ENCODE measurements at regions not wholly inside any gene's neighbourhood (a gene's known extent, or its start where the extent isn't known, plus 50 kb on each side); places are given as distances from the start of the nearest gene placed in this dataset.

DNA sequence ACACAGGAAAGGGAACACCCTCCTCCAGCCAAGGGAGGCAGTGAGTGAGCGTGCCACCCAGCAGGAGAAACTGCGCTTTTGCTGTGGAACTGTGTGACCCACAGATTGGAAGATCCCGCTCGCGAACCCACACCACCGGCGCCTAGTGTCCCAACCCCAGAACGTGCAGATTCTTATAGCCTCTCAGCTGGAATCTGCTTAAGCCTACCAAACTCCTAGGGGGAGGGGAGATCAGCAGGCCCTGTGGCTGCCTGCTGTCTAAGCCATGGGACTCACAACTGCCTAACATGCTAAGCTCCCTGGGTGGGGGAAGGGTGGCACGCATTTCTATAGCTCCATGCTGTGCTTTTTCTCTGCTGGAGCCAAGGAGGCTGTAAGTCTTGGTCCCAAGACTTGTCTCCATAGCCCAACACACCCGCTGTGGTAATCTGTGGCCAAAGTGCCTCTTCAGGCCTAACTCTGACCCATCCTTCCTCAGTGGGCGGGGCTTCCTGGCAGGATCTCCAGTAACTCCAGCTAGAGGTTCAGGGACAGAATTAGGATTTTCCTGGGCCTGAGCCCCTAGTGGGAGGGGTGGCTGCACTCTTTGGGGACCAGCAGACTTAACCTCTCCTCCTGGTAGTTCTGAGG, 485.0 kb downstream of the TAF11L14 start:
- DNase-seq, result no peak

DNA sequence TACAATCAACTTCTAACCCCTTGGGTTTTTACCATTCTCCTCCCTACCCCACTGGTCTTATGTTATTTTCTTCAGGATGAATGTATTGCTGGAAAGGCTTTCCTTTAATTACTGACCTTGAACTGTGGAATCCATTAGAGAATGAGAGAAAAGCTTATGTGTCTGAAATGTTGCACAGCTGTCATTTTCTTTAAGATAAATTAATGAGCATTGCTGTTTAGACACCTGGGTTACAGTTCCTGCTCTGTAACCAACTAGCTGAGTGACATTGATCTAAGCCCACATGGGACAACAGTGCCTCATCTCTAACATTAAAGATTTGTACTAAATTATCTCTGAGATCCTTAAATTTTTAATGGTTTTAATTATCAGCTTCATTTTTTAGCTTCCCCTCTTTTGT, 507.0 kb downstream of the TAF11L14 start:
- DNase-seq, result no peak

DNA sequence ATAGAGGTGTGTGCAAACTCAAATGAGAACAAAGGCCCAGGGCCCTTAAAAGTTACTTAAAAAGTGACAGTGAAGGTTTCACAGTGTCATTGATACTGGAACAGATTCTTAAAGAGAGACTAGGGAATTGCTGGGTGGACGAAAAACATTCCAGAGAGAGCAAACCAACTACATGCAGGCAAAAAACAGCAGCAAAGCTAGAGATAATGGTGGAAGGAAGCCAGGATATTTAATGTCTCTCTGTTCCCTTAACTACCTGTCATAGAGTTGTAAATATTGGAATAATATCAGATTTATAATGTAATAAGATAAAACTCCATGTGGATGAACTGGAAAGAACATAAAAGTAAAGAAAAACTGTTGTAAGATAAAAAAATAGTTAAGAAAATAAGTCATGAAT, 508.6 kb downstream of the TAF11L14 start:
- DNase-seq, result no peak

DNA sequence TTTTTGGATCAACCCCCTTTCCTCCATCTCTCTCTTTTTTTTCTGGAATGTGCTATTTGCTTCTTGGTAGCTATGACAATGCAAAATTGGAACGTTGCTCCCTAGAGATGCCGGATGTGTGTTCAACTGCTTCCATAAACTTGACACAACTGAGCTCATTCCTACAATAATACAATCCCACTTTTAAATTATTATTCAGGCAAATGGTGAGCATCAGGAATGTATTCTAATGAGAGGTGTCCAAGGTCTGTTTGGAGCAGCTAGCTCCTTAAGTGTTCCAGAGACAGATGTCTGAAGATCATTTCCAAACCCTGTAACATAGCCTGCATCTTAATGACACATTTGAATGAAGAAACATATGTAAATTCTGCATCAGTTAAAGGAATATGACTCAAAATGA, 518.4 kb downstream of the TAF11L14 start:
- DNase-seq, result no peak

DNA sequence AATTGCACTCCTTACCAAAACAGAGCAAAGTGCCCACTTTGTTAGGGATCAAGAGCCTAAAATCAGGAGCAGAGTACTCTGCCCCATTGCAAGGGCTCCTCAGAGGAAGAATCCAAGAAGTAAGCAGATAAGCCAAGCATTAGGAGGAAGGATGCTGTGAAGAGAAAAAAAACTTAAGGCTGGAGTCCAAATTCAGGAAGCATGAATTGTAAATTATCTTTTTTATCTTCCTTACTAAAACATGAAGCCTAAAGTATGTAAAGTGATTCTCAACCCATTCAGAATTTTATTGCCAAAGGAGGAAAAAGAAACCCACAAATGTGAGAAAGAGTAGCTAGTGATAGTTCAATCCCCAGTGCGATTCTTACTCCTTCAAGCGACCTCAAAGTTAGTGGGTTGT, 523.9 kb downstream of the TAF11L14 start:
- no peak for DNase-seq

DNA sequence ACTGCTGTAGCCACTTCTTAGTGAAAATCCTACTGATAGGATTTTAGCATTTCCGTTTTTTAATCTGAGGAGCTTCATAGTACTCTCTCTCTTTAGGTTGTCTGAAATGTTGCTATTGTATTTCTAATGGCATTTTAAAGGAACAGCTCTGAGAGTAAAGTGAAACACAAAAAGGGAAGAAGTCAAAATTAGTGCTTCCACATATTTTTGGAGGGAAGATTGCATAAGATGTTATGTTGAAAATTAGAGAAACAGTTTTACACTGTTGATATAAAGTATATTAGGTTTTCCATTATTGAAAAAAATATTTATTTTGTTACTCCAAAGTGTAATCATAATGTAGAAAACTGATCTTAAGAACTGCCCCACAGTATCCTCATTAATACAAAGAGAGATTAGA, 525.1 kb downstream of the TAF11L14 start:
- DNase-seq, result no peak

DNA sequence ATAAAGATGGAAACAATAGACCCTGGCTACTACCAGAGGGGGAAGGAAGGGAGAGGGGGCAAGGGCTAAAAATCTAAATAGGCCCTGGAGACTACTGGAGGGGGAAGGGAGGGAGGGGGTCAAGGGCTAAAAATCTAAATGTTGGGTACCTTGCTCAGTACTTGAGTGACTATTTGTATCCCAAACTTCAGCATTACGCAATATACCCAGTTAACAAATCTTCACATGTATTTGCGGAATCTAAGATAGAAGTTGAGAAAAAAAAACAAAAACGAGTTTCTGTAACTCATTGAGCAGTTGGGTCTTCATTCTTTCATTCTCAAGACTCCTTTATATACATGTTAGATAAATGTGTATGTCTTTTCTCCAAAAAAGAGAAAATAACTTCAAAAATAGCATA, 537.4 kb downstream of the TAF11L14 start:
- no peak for DNase-seq

DNA sequence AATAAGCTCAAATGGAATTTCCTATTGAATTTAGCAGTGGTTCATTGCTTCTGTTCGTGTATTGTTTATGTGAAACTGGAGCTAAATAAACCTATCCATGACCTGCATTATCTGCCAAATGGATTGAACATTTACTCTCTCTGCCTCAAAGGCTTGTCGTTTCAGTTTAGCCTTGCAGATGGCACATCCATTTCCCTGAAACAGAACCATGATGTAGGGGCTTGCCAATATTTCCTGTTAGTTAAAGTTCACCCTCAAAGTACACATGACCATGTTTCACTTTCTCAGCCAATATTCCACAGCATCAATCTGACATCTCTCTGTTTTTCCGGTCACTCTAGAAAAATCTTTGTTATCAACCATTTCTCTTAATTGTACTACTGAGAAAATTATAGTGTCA, 545.3 kb downstream of the TAF11L14 start:
- no peak for DNase-seq

DNA sequence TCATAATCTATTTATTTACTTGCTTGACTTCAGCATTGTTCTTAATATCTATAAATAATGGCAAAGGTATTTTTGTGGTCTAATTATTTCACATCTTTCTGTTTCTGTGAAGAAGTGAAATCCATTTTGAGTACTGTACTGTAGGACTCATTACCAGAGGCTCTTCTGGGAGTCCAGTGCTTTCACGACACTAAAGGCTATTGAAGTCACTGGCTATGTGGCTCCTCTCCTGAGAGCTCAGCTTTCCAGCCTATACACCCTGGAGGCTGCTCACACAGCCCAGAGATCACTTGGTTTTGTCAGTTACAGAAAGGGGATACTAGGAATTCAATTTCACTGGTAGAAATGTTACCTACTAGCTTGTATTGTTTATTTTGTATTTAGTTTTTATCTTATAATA, 547.3 kb downstream of the TAF11L14 start:
- DNase-seq, result no peak

DNA sequence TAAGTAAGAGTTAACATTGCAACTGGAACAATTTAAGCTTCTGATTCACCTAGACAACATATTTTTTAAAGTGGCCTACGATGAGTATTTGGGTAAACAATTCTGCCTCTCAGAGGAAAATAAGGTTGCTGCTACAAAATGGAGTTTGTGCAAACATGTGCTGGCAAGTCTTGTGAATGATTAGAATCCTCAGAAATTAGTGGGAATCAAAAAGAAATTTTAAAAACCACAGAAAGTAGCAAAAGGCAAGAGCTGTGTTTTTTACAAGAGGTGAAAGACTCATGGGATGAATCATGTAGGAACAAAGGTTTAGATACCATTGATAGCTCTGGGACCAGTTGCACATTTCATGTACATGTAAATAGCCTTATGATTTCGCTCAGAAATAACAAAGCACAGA, 561.6 kb downstream of the TAF11L14 start:
- no peak for DNase-seq

DNA sequence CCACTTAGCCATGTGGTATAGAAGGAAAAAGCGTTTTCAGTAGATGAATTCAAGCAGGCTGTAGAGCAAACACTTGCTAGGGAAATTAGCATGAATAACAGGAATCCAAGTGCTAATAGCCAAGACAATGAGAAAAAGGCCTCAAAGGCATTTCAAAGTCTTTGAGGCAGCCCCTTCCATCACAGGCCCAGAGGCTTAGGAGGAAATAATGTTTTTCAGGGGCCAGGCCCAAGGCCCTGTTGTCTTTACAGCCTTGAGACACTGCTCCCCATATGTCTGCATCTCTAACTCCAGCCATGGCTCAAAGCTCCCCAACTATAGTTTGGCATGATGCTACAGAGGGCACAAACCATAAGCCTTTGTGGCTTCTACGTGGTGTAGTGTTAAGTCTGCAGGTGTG, 563.5 kb downstream of the TAF11L14 start:
- DNase-seq, result no peak

DNA sequence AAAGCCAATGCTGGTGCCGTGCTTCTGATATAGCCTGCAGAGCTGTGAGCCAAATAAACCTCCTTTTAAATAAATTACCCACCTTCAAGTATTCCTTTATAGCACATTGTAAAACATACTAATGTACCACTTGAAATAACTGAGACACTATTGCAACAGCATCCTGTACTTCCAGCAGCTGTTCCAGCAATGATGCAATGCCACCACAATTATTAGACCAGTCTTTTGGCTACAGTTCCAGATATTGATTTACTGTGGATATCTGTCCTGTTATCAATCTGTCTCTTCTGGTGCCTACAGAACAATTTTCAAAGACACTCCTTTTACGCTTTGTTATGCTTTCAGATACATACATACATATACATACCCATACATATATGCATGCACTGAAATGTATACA, 567.9 kb downstream of the TAF11L14 start:
- no peak for DNase-seq

DNA sequence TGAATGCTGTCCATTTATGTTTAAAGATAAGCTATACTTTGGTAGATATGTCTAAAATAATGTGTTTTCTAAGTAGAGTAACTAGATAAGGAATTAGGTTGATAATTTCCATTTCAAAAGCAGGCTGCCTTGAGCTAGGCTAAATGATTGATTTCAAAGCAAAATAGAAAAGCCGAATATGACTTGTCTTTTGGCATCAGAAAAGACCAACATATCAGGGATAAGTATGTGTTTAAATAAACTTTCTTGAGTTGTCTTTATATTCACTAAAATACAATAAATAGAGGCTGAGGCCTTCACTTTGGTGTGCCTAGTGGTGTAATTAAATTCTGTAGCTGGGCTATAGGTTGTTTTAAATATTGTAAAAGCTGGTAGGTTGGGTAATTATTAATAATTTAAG, 569.0 kb downstream of the TAF11L14 start:
- no peak for DNase-seq

DNA sequence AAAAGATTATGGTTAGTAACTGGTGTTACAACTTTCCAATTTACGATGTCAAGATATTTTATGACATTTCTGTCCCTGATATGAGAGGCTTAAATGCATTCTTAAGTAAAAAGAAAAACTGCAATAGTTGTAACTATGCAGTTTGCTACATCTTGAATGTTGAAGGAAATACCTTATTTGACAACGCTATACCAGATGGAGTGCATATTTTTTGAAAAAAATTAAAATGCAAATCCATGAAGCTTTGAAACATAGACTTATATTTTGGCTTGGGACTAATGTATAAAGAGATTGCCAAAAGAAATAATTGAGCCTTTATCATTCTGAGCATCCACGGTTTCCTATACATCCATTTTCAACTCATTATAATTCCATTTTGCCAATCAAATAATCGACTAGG, 579.4 kb downstream of the TAF11L14 start:
- DNase-seq, result no peak

DNA sequence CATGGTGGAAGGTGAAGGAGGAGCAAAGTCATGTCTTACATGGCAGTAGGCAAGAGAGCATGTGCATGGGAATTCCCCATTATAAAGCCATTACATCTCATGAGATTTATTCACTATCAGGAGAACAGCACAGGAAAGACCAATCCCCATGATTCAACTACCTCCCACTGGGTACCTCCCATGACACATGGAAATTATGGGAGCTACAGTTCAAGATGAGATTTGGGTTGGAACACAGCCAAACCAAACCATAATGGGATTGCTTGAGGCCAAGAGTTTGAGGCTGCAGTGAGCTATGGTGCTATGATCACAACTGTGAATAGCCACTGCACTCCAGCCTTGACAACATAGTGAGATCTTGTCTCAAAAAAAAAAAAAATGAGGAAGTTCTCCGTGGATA, 581.8 kb downstream of the TAF11L14 start:
- no peak for DNase-seq

DNA sequence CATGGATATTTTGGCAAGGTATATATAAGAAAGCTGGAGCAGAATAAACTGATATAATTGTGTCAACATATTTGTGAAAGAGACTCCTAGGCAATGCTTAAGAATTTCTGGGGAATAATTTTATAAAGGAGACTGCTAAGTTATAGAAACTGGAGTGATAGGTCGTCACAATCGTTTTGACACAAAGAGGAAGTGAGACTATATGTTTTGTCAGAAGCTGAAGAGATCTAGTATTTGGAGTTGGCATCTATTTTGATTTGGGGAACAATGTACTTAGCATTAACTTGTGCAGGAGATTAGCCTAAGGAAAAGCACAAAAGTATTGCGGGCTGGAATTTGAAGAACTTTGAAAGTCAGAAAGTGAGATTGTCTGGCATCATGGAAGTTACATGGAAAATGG, 582.5 kb downstream of the TAF11L14 start:
- DNase-seq, result no peak

DNA sequence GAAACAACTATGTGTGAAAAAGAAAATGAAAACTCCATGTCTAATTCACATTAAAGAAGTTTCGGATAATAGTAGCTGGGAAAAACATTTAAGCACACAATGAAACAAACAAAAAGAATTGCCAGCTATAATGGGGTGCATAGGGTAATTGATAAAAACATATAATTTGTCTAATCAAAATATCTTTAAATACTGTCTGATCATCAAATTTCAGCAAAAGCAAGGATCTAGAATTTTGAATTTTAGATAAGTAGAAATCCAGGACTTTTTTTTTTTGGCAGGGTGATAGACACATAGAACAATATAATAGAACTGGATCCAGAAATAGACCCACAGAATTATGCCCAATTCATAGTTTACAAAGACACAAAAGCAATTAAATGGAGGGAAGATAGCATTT, 585.0 kb downstream of the TAF11L14 start:
- DNase-seq, result no peak

DNA sequence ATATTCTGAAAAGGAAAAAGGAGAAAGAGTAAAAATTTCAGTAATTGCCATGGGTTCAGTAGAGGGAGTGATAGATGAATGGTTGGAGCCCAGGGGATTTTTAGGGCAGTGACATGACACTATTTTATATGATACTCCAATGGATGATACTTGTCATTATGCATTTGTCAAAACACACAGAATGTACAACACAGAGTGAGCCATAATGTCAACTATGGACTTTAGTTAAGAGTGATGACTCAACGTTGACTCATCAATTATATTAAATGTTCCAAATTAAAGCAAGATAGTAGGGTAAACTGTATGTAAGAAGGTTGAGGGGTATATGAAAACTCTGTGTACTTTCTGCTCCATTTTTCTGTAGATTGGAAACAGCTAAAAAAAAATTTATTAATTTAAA, 586.4 kb downstream of the TAF11L14 start:
- no peak for DNase-seq

DNA sequence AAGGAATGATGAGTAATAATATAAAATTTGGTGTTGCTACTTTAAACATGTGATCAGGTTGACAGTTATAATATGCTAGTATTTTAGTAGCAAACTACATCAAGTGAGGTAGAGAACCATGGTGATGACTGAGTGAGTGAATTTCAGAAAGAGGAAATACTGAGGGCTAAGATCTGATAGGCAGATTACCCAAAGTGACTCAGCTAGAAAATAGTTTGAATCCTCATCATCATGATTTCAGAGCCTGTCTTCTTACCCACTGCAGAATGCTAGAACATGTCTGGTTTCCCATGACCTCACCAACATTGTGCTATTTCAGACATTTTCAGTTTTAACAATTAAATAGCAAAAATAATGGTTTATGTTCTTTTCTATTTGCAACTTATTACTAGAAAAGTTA, 602.1 kb downstream of the TAF11L14 start:
- DNase-seq, result no peak

DNA sequence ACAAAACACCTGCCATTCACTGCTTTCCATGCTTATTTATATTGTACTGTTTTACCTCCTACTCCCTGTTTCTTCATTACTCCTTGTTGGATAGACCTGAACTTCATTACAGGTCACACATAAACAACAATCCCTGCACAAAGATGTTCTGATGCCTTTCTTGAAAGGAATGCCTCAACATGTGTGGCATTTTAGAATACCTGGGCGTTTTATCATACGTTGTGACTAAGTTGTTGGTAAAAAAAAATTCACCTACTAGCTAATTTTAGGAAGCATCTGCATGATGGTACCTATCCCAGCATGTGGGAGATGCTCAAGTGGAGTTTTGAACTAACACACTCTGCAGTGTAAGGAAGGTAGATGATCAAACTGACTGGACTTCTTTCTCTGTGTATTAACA, 604.1 kb downstream of the TAF11L14 start:
- DNase-seq, result no peak

DNA sequence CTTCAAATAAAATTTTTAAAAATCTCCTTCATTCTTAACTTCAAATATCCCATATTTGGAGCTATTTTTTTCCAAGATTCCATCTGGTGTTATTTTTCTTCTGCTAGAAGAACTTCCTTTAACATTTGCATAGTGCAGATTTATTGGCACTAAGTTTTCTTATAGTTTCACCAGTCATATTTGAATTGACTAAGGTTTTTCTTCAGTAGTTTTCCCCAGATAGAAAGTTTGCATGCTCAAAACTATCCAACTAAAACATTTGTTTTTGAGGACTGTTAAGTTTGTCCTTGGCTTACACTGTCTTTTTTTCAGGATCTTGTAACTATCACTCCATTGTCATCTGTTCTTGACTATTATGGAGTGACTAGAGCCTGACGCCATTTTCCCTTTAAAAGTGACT, 606.7 kb downstream of the TAF11L14 start:
- DNase-seq, result no peak

DNA sequence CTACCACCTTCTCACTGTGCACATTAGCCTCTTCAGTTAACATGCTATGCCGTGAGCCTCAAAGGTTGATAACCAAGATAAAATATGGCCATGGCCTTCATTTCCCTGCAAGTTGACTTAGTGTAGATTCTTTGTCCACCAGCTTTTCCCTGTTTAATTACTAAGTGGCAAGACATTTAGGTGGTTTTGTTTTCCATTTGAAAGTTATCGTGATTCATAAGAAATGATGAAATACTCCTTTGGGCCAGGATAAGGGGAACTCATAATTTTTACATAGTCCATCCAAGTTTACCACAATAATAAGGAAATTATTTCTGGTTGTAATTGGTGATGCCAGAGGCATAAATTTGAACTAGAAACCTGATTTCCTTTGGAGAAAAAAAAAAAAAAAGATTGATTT, 609.6 kb downstream of the TAF11L14 start:
- DNase-seq, result no peak

DNA sequence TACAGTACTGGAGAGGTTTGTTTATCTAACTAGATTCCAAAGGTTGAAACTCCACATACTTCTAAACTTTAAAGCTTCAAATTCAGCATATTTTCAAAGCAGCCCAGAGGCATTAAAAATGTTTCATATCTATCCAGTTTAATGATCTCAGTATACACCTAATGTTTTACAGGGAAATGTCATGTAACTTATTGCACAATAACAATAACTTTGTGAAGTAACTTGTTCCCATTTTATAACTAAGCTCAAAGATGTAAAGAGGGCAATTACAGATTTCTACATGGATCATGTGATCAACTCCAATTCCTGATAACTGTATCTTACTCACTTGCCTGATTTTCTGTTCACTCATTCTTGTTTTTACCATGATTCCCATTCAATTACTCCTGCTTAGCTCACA, 610.0 kb downstream of the TAF11L14 start:
- no peak for DNase-seq

DNA sequence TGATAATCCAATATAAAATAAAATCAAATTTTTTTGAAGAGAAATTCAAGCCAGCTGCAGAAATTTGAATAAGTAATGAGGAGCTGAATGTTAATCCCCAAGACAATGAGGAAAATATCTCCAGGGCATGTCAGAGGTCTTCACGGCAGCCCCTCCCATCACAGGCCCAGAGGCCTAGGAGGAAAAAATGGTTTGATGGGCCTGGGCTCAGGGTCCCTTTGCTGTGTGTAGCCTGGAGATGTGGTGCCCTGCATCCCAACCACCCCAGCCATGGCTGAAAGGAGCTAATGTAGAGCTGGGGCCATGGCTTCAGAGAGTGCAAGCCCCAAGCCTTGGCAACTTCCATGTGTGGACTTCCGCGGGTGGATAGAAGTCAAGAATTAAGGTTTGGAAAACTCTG, 618.3 kb downstream of the TAF11L14 start:
- DNase-seq, result no peak

DNA sequence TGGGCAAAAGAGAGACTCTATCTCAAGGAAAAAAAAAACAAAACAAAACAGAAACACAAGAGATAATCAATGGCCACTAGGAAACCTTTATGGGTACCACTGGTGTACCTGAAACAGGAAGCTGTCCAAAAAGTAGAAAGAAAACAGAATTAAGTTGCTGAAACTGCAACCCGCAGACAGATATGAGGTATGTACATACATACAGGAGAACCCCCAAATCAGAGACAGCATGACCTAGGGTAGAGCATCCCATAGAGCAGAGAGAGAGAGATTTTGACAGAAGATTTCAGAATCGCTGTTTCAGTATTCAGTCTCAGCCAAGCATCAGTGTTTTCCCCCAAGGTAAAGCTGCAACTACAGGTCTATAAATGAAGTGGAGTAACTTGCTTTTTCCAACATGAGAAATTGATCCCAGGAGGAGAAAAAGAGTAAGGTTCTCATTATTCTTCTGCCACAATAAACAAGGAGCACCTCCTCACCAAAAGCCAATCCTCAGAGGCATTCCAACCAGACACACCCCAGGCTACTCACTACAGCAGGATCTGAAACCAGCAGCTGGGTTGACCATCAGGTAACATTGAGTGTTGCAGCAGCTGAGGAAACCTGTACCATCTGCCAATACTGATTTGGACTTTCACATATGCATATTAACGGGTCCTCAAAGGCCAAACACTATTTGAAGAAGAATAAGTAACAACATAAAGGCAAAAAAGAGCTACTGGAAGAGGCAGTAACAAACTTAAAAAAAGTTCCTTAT, 630.0 kb downstream of the TAF11L14 start:
- no peak for DNase-seq
